Suprapubic skin (tissue), 4 donors: ENCODE measurements at regions not wholly inside any gene's neighbourhood (a gene's known extent, or its start where the extent isn't known, plus 50 kb on each side); places are given as distances from the start of the nearest gene placed in this dataset.

Source experiments
- CTCF ChIP-seq, 2 donors: fragments of 200-600 bp in 1 of 2; fragments of 450-650 bp in 1 of 2; sonication (generic) in 1 of 2; IDR thresholded peaks; one replicate each; pipeline ENCODE4 v1.5.1; 2016 to 2019; ENCODE audit warnings: antibody characterized with exemption in 2 of 2, mild to moderate bottlenecking in 1 of 2, moderate library complexity in 1 of 2
- POLR2A ChIP-seq, 2 donors: fragments of 450-650 bp; IDR thresholded peaks; one replicate each; pipeline ENCODE4 v1.6.1; 2017; ENCODE audit warnings: antibody characterized with exemption in 2 of 2, mild to moderate bottlenecking in 2 of 2, moderate library complexity in 2 of 2
- POLR2AphosphoS5 ChIP-seq, 3 donors: sonication (generic); formaldehyde crosslinking; IDR thresholded peaks; one replicate each; pipeline ENCODE4 v1.6.1; 2017; ENCODE audit warnings: antibody characterized with exemption in 3 of 3

GRCh38 chr9:75649060-75649459, 241.4 kb upstream of the PCSK5 start:
- TF ChIP-seq CTCF (IDR thresholded peaks at IDR 0.05) (no peak), POLR2AphosphoS5 (IDR thresholded peaks at IDR 0.05) (no peak), POLR2A (IDR thresholded peaks at IDR 0.05) (no peak)
